ENCODE measurements at regions not wholly inside any gene's neighbourhood (a gene's known extent, or its start where the extent isn't known, plus 50 kb on each side); places are given as distances from the start of the nearest gene placed in this dataset.

GRCh38 chr2:158743879-158744278 lies 51.2 kb upstream of the DAPL1 start:
- no peaks in the 10 kb centered on the region for H3K36me3 Mint-ChIP-seq (ENCODE audit: low read depth)
- H3K27me3 Mint-ChIP-seq (ENCODE audit: low read depth): peaks cover 13% of the 10 kb centered on the region
- no peak for TF ChIP-seq CTCF (IDR thresholded peaks at IDR 0.05)
- H3K4me1 Mint-ChIP-seq (ENCODE audit: low read depth): peaks cover 18% of the 10 kb centered on the region
- H3K9me3 Mint-ChIP-seq (ENCODE audit: low read depth): no peaks in the 10 kb centered on the region
- no peak overlapping the region for H3K27ac Mint-ChIP-seq (ENCODE audit: unreplicated experiment)
- no peak overlapping the region for H3K4me3 Mint-ChIP-seq (ENCODE audit: unreplicated experiment)
- no peak for DNase-seq (ENCODE audit: low spot score)

GRCh38 chr2:158745067-158745865 lies 49.9 kb upstream of the DAPL1 start:
- no peaks in the 10 kb centered on the region for H3K9me3 Mint-ChIP-seq (ENCODE audit: low read depth)
- peak; percentile 85 for TF ChIP-seq CTCF (IDR thresholded peaks at IDR 0.05)
- no peak for DNase-seq (ENCODE audit: low spot score)
- H3K4me1 Mint-ChIP-seq (ENCODE audit: low read depth): peaks cover 18% of the 10 kb centered on the region
- H3K27ac Mint-ChIP-seq (ENCODE audit: unreplicated experiment): no peak overlapping the region
- H3K36me3 Mint-ChIP-seq (ENCODE audit: low read depth): no peaks in the 10 kb centered on the region
- no peak overlapping the region for H3K4me3 Mint-ChIP-seq (ENCODE audit: unreplicated experiment)
- H3K27me3 Mint-ChIP-seq (ENCODE audit: low read depth): peaks cover 13% of the 10 kb centered on the region
